PC-9 (cell line): ENCODE measurements at regions not wholly inside any gene's neighbourhood (a gene's known extent, or its start where the extent isn't known, plus 50 kb on each side); places are given as distances from the start of the nearest gene placed in this dataset.
"Not testable (repeated sequence)": the region's sequence is repeated elsewhere in the genome, so short reads cannot be mapped to it uniquely, and the experiment has no call there.

ENCODE experiments used
- BruUV-seq: library from RNA; stranded (reverse); fragments of 400-500 nt; replicated peaks from 2 replicates; lab custom pipeline; 2021; lab: Mats Ljungman, UMichigan
- CTCF ChIA-PET: fragments of 300-600 bp; sonication (Branson Sonifier 250); formaldehyde crosslinking; loops from one replicate; lab custom pipeline; 2022; ENCODE audit warnings: antibody characterized with exemption; lab: Charles Lee
- POLR2A ChIA-PET: fragments of 300-600 bp; sonication (Branson Sonifier 250); formaldehyde crosslinking; loops from one replicate; lab custom pipeline; 2022; ENCODE audit warnings: antibody characterized with exemption; ENCODE audit not compliant: unreplicated experiment; lab: Charles Lee
- DNase-seq, 2 experiments: peaks; one replicate each; pipeline versions ENCODE4 v3.0.0 to v3.0.0-alpha.2; 2015 to 2022; ENCODE audit warnings: mixed read lengths in 1 of 2
- H2AFZ ChIP-seq: fragments of 200-600 bp; sonication (generic); 2 replicates; pipeline ENCODE4 v1.8.1; 2017; ENCODE audit warnings: antibody characterized with exemption
- H3F3A ChIP-seq: fragments of 200-600 bp; sonication (generic); 2 replicates; pipeline ENCODE4 v1.8.1; 2017; ENCODE audit warnings: antibody characterized with exemption, mild to moderate bottlenecking, low read depth; ENCODE audit not compliant: insufficient read depth
- H3K27ac ChIP-seq: fragments of 200-600 bp; sonication (generic); 2 replicates; pipeline ENCODE4 v1.6.1; 2016; ENCODE audit warnings: mixed run types
- H3K27me3 ChIP-seq: fragments of 200-600 bp; sonication (generic); 2 replicates; pipeline ENCODE4 v1.6.1; 2016; ENCODE audit warnings: low read depth, mixed run types; ENCODE audit not compliant: insufficient read depth
- H3K36me3 ChIP-seq: fragments of 200-600 bp; sonication (generic); 2 replicates; pipeline ENCODE4 v1.6.1; 2016; ENCODE audit warnings: low read depth, mixed run types
- H3K4me1 ChIP-seq: fragments of 200-600 bp; sonication (generic); replicated peaks from 2 replicates; pipeline ENCODE4 v1.6.1; 2016; ENCODE audit warnings: mixed run types; ENCODE audit not compliant: insufficient read depth
- H3K4me2 ChIP-seq: fragments of 200-600 bp; sonication (generic); 2 replicates; pipeline ENCODE4 v1.6.1; 2017; ENCODE audit warnings: mixed run types
- H3K4me3 ChIP-seq: fragments of 200-600 bp; sonication (generic); 2 replicates; pipeline ENCODE4 v1.6.1; 2016; ENCODE audit warnings: mixed run types
- H3K79me2 ChIP-seq: fragments of 200-600 bp; sonication (generic); 2 replicates; pipeline ENCODE4 v1.6.1; 2017; ENCODE audit warnings: low read depth, mixed run types
- H3K9me2 ChIP-seq: fragments of 200-600 bp; sonication (generic); 2 replicates; pipeline ENCODE4 v1.8.1; 2017; ENCODE audit warnings: mild to moderate bottlenecking; ENCODE audit not compliant: insufficient read depth
- H3K9me3 ChIP-seq: fragments of 200-600 bp; sonication (generic); 2 replicates; pipeline ENCODE4 v1.8.1; 2016; ENCODE audit warnings: low read depth; ENCODE audit not compliant: insufficient read depth
- H4K20me1 ChIP-seq: fragments of 200-600 bp; sonication (generic); 2 replicates; pipeline ENCODE4 v1.8.1; 2017; ENCODE audit not compliant: insufficient read depth
- EZH2 ChIP-seq: fragments of 200-600 bp; sonication (generic); IDR thresholded peaks from 2 replicates; pipeline ENCODE4 v1.8.0; 2017; ENCODE audit warnings: antibody characterized with exemption, low read depth
- intact Hi-C: fragments of 100-400 bp; cut with micrococcal nuclease; formaldehyde crosslinking; loops from one replicate; pipeline ENCODE4 v1.10.0; 2022; ENCODE audit not compliant: unreplicated experiment
- TF ChIP-seq, protein P1 (sequence below): fragments of 200-600 bp; sonication (generic); conservative IDR thresholded peaks from 2 replicates; pipeline ENCODE4 v1.6.1; 2017; ENCODE audit warnings: mixed run types, antibody characterized with exemption, mild to moderate bottlenecking, moderate library complexity

DNA sequence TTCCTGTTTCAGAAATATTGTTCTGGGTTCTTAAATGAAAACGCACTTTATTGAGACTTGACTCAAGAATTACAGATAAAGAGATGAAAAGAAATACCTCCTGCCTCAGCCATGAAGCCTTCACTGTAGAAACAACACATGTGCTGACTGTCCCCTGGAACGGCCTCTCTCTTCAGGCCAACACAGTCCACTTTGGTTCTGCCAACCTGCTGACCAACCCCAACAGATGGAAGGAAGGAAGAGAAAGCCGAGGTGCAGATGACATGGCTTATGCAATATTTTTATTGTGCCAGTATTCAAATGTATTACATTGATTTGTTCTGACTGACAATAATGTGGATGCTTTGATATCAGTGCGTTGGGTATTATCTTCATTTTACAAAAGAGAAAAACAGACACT, 171.0 kb downstream of the CPEB2 start:
- Histone ChIP-seq H3K79me2 (no peaks in the 10 kb centered on the region), H2AFZ (no peak overlapping the region), H3K4me1 (no peaks in the 10 kb centered on the region), H4K20me1 (no peaks in the 10 kb centered on the region), H3K36me3 (no peaks in the 10 kb centered on the region), H3K4me2 (no peak overlapping the region), H3K9me3 (no peaks in the 10 kb centered on the region; the same call in 1 of the 2 replicates), H3K9me2 (no peaks in the 10 kb centered on the region), H3K27ac (no peak overlapping the region), H3F3A (no peaks in the 10 kb centered on the region), H3K27me3 (no peaks in the 10 kb centered on the region), H3K4me3 (no peak overlapping the region)
- intact Hi-C loops = no loop called here
- TF ChIP-seq, protein P1, sequence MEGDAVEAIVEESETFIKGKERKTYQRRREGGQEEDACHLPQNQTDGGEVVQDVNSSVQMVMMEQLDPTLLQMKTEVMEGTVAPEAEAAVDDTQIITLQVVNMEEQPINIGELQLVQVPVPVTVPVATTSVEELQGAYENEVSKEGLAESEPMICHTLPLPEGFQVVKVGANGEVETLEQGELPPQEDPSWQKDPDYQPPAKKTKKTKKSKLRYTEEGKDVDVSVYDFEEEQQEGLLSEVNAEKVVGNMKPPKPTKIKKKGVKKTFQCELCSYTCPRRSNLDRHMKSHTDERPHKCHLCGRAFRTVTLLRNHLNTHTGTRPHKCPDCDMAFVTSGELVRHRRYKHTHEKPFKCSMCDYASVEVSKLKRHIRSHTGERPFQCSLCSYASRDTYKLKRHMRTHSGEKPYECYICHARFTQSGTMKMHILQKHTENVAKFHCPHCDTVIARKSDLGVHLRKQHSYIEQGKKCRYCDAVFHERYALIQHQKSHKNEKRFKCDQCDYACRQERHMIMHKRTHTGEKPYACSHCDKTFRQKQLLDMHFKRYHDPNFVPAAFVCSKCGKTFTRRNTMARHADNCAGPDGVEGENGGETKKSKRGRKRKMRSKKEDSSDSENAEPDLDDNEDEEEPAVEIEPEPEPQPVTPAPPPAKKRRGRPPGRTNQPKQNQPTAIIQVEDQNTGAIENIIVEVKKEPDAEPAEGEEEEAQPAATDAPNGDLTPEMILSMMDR = no peak
- no peak for TF ChIP-seq EZH2
- DNase-seq = no peak
- ChIA-PET POLR2A (no interaction called here), CTCF (no interaction called here)
- BruUV-seq = no TSS peak

DNA sequence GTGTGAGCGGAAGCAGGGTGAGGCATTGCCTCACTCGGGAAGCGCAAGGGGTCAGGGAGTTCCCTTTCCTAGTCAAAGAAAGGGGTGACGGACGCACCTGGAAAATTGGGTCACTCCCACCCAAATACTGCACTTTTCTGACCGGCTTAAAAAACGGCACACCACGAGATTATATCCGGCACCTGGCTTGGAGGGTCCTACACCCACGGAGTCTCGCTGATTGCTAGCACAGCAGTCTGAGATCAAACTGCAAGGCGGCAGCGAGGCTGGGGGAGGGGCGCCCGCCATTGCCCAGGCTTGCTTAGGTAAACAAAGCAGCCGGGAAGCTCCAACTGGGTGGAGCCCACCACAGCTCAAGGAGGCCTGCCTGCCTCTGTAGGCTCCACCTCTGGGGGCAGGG, 171.9 kb downstream of the CPEB2 start:
- H3K36me3 ChIP-seq, H2AFZ ChIP-seq, H3K4me3 ChIP-seq, H3K9me3 ChIP-seq, BruUV-seq, DNase-seq, intact Hi-C loops, H3K4me2 ChIP-seq, H3K9me2 ChIP-seq, H3K4me1 ChIP-seq, POLR2A ChIA-PET, H3K27me3 ChIP-seq, H3K27ac ChIP-seq, CTCF ChIA-PET, H3K79me2 ChIP-seq, H4K20me1 ChIP-seq, H3F3A ChIP-seq: not testable (repeated sequence)

DNA sequence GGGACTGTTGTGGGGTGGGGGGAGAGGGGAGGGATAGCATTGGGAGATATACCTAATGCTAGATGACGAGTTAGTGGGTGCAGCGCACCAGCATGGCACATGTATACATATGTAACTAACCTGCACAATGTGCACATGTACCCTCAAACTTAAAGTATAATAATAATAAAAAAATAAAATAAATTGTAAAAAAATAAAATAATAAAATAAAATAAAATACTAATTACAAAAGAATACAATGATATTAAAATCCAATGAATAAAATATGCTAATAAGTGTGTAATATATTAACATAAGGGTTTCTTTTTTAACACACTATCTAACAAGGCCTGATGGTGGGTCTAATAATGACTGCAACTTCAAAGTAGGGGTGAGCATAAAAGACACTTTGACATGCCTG, 177.6 kb downstream of the CPEB2 start:
- intact Hi-C loops, H3K4me2 ChIP-seq, H3K9me3 ChIP-seq, POLR2A ChIA-PET, H3K79me2 ChIP-seq, BruUV-seq, H3K27me3 ChIP-seq, DNase-seq, H2AFZ ChIP-seq, CTCF ChIA-PET, H3K36me3 ChIP-seq, H3K4me1 ChIP-seq, H3K27ac ChIP-seq, H3F3A ChIP-seq, H3K4me3 ChIP-seq, H3K9me2 ChIP-seq, H4K20me1 ChIP-seq: not testable (repeated sequence)

DNA sequence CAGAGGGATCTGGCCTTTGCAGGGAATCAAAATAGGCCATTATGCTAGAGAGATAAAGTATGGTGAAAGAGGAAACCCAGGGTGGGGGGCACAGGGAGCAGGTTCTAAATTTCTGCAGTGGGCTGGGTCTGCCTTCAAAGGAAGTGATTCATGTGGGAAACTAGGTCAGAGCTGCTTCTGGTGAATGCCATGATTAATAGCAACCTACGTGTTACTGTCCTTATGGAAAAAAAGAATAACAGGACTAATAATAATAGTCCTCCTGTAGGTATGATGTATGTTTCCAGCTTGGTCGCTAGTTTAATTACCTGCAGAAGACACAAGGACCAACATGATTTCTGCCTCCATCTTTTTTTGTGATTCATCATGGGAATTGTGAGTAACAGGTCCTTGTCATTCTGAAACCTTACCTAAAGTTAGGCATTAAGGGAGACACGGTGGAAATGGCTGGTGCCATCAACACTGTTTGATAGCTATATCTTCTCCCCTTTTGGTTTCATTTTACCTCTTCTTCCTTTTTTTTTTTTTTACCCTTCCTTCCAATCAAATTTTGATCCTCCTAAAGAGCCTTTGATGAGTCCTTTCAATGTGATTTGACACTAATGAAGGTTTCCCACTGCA, 180.4 kb downstream of the CPEB2 start:
- Histone ChIP-seq H3K4me2 (no peak overlapping the region), H2AFZ (no peak overlapping the region), H4K20me1 (no peaks in the 10 kb centered on the region), H3K36me3 (no peaks in the 10 kb centered on the region), H3K4me3 (no peak overlapping the region), H3K9me2 (no peaks in the 10 kb centered on the region), H3K27ac (no peak overlapping the region), H3F3A (no peaks in the 10 kb centered on the region), H3K27me3 (no peaks in the 10 kb centered on the region), H3K79me2 (no peaks in the 10 kb centered on the region), H3K9me3 (no peaks in the 10 kb centered on the region), H3K4me1 (0 out of 2 replicates have a peak, but pooled peaks cover 9% of the 10 kb centered on the region)
- DNase-seq = no peak
- no TSS peak for BruUV-seq
- no peak for TF ChIP-seq EZH2
- TF ChIP-seq, protein P1 = no peak
- CTCF ChIA-PET = interaction anchor here (0.6 kb wide), 1 partner anchor 13 kb away, joined by 6 read pairs; no protein-coding TSS in a partner anchor
- intact Hi-C loops = no loop called here
- POLR2A ChIA-PET = no interaction called here
